ENCODE measurements at regions not wholly inside any gene's neighbourhood (a gene's known extent, or its start where the extent isn't known, plus 50 kb on each side); places are given as distances from the start of the nearest gene placed in this dataset.

- Histone ChIP-seq H3K4me3 (replicated peaks in 1 of 3; ENCODE audit: insufficient read depth in 1 of 3, low read depth in 1 of 3, low read length in 3 of 3) (no peak overlapping the region), H3K27me3 (ENCODE audit: control insufficient read depth in 2 of 2, insufficient read depth in 2 of 2, low read length in 2 of 2) (peaks cover 0 to 1% of the 10 kb centered on the region in 2 experiments), H3K9me1 (replicated peaks; ENCODE audit: control insufficient read depth, extremely low read depth, insufficient read depth, low read length) (no peaks in the 10 kb centered on the region), H2AFZ (ENCODE audit: low read depth, low read length) (no peak overlapping the region), H4K20me1 (replicated peaks; ENCODE audit: control insufficient read depth, extremely low read depth, insufficient read depth, low read length) (no peaks in the 10 kb centered on the region), H3K4me2 (ENCODE audit: insufficient read depth, low read length) (no peak overlapping the region), H3K9me3 (replicated peaks; ENCODE audit: control insufficient read depth, insufficient read depth, low read length) (no peaks in the 10 kb centered on the region), H3K4me1 (ENCODE audit: control insufficient read depth, extremely low read depth, insufficient read depth, low read length) (no peaks in the 10 kb centered on the region), H3K79me2 (ENCODE audit: control insufficient read depth, insufficient read depth, low read length) (no peaks in the 10 kb centered on the region), H3K36me3 (ENCODE audit: control insufficient read depth in 2 of 2, extremely low read depth in 1 of 2, insufficient read depth in 2 of 2, low read length in 2 of 2) (no peaks in the 10 kb centered on the region), H3K9ac (replicated peaks; ENCODE audit: extremely low read depth, insufficient read depth, low read length) (no peak overlapping the region), H3K27ac (ENCODE audit: insufficient read depth, low read depth, low read length) (no peak overlapping the region)
- no TSS peak for BruUV-seq (replicated peaks)
- CTCF ChIA-PET = no interaction called here
- dilution Hi-C loops (cut with MboI; ENCODE audit: extremely low pct_ligation_motif_present, low sequenced_read_pairs) (no loop called here), intact Hi-C loops (cut with micrococcal nuclease) (no loop called here)
- DNase-seq (ENCODE audit: low read depth, low spot score) = no peak
- POLR2A ChIA-PET = no interaction called here
- FAIRE-seq = no peak
- no peak for TF ChIP-seq POLR2A (IDR thresholded peaks at IDR 0.05; ENCODE audit: low read depth, low read length)
- no peak for TF ChIP-seq MYC (IDR thresholded peaks at IDR 0.05; ENCODE audit: low read depth, low read length)
- no peak for TF ChIP-seq CTCF (IDR thresholded peaks at IDR 0.05; ENCODE audit: extremely low read depth in 1 of 2, insufficient read depth in 1 of 2, low read depth in 1 of 2, low read length in 2 of 2)
- TF ChIP-seq POLR2AphosphoS5 (IDR thresholded peaks at IDR 0.05; ENCODE audit: insufficient read depth, low read depth, low read length) = no peak
- no peak for TF ChIP-seq EZH2 (IDR thresholded peaks at IDR 0.05; ENCODE audit: borderline replicate concordance, low read depth, low read length, severe bottlenecking)
- TF ChIP-seq FOS (IDR thresholded peaks at IDR 0.05; ENCODE audit: borderline replicate concordance, insufficient read depth, low read length) = no peak
- TF ChIP-seq JUN (IDR thresholded peaks at IDR 0.05; ENCODE audit: borderline replicate concordance, insufficient read depth, insufficient read length, low read depth) = no peak
These were observed 103.0 kb upstream of the PPP2R5A start for GRCh38 chr1:212182171-212182570.

GRCh38 chr1:212182579-212182978 is 102.6 kb upstream of the PPP2R5A start:
- TF ChIP-seq POLR2A (IDR thresholded peaks at IDR 0.05; ENCODE audit: low read depth, low read length) = no peak
- no peak for TF ChIP-seq JUN (IDR thresholded peaks at IDR 0.05; ENCODE audit: borderline replicate concordance, insufficient read depth, insufficient read length, low read depth)
- TF ChIP-seq EZH2 (IDR thresholded peaks at IDR 0.05; ENCODE audit: borderline replicate concordance, low read depth, low read length, severe bottlenecking) = no peak
- no peak for TF ChIP-seq MYC (IDR thresholded peaks at IDR 0.05; ENCODE audit: low read depth, low read length)
- no peak for TF ChIP-seq CTCF (IDR thresholded peaks at IDR 0.05; ENCODE audit: extremely low read depth in 1 of 2, insufficient read depth in 1 of 2, low read depth in 1 of 2, low read length in 2 of 2)
- TF ChIP-seq GATA2 (IDR thresholded peaks at IDR 0.05; ENCODE audit: insufficient read depth, insufficient read length, low read depth, low read length) = no peak
- TF ChIP-seq POLR2AphosphoS5 (IDR thresholded peaks at IDR 0.05; ENCODE audit: insufficient read depth, low read depth, low read length) = no peak
- no peak for TF ChIP-seq FOS (IDR thresholded peaks at IDR 0.05; ENCODE audit: borderline replicate concordance, insufficient read depth, low read length)
- H4K20me1 ChIP-seq (replicated peaks; ENCODE audit: control insufficient read depth, extremely low read depth, insufficient read depth, low read length) = no peaks in the 10 kb centered on the region
- dilution Hi-C loops (cut with MboI; ENCODE audit: extremely low pct_ligation_motif_present, low sequenced_read_pairs) = no loop called here
- H3K4me2 ChIP-seq (ENCODE audit: insufficient read depth, low read length) = no peak overlapping the region
- no peaks in the 10 kb centered on the region for H3K79me2 ChIP-seq (ENCODE audit: control insufficient read depth, insufficient read depth, low read length)
- H3K4me3 ChIP-seq (replicated peaks in 1 of 3; ENCODE audit: insufficient read depth in 1 of 3, low read depth in 1 of 3, low read length in 3 of 3) = no peak overlapping the region
- POLR2A ChIA-PET = no interaction called here
- no peaks in the 10 kb centered on the region for H3K9me1 ChIP-seq (replicated peaks; ENCODE audit: control insufficient read depth, extremely low read depth, insufficient read depth, low read length)
- DNase-seq (ENCODE audit: low read depth, low spot score) (no peak), FAIRE-seq (no peak)
- CTCF ChIA-PET = no interaction called here
- intact Hi-C loops (cut with micrococcal nuclease) = no loop called here
- H3K9me3 ChIP-seq (replicated peaks; ENCODE audit: control insufficient read depth, insufficient read depth, low read length) = no peaks in the 10 kb centered on the region
- no peak overlapping the region for H3K27ac ChIP-seq (ENCODE audit: insufficient read depth, low read depth, low read length)
- H3K9ac ChIP-seq (replicated peaks; ENCODE audit: extremely low read depth, insufficient read depth, low read length) = no peak overlapping the region
- H3K27me3 ChIP-seq (ENCODE audit: control insufficient read depth in 2 of 2, insufficient read depth in 2 of 2, low read length in 2 of 2) = peaks cover 0 to 1% of the 10 kb centered on the region in 2 experiments
- no peak overlapping the region for H2AFZ ChIP-seq (ENCODE audit: low read depth, low read length)
- H3K4me1 ChIP-seq (ENCODE audit: control insufficient read depth, extremely low read depth, insufficient read depth, low read length) = peaks cover under 1% of the 10 kb centered on the region
- no peaks in the 10 kb centered on the region for H3K36me3 ChIP-seq (ENCODE audit: control insufficient read depth in 2 of 2, extremely low read depth in 1 of 2, insufficient read depth in 2 of 2, low read length in 2 of 2)
- no TSS peak for BruUV-seq (replicated peaks)
